ENCODE measurements at regions not wholly inside any gene's neighbourhood (a gene's known extent, or its start where the extent isn't known, plus 50 kb on each side); places are given as distances from the start of the nearest gene placed in this dataset.

DNA sequence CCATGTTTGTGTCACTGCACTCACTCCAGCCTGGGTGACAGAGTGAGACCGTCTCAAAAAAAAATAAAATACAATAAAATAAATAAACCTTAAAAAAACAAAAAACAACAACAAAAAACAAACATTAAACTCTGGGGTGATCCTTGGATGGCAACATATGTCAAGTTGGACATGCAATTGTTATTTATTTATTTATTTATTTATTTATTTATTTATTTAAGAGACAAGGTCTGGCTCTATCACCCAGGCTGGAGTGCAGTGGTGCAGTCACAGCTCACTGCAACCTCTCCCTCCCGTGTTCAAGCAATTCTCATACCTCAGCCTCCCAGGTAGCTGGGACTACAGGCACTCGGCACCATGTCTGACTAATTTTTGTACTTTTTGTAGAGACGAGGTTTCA is 275.5 kb downstream of the VPS13C start:
- H4K91ac ChIP-seq (ENCODE audit: insufficient read length, low read depth, low read length) = no peak overlapping the region
- no peak overlapping the region for H4K5ac ChIP-seq (ENCODE audit: insufficient read length, low read depth, low read length)
- H2BK15ac ChIP-seq (ENCODE audit: low read depth, low read length) = no peak overlapping the region
- H2BK20ac ChIP-seq (ENCODE audit: low read depth, low read length, poor library complexity, severe bottlenecking) = no peak overlapping the region
- no peak overlapping the region for H2BK5ac ChIP-seq (ENCODE audit: insufficient read length, low read length)
- no peak overlapping the region for H3K23ac ChIP-seq (ENCODE audit: insufficient read length, low read depth, low read length)
- Mint-ChIP-seq H3K9me3 (peaks cover 0 to under 1% of the 10 kb centered on the region in 2 experiments; a peak in 1 of 5 replicates), H3K4me1 (no peaks in the 10 kb centered on the region), H3K27me3 (ENCODE audit: low read depth) (no peaks in the 10 kb centered on the region), H3K4me3 (no peak overlapping the region), H3K27ac (no peak overlapping the region), H3K36me3 (ENCODE audit: insufficient read depth in 1 of 3, low read depth in 3 of 3) (no peaks in the 10 kb centered on the region)
- no peak overlapping the region for H4K8ac ChIP-seq (replicated peaks; ENCODE audit: insufficient read length, low read depth, low read length)
- no peak overlapping the region for H2AK5ac ChIP-seq (ENCODE audit: insufficient read length, low read length)
- no peak overlapping the region for H3K4ac ChIP-seq (ENCODE audit: low read depth, low read length)
- no peaks in the 10 kb centered on the region for H3K27me3 ChIP-seq (ENCODE audit: insufficient read depth, low read length)
- H3K4me1 ChIP-seq (ENCODE audit: insufficient read depth, low read length) = no peaks in the 10 kb centered on the region
- H3K4me2 ChIP-seq (ENCODE audit: insufficient read depth, insufficient read length, low read length) = no peak overlapping the region
- H3K79me1 ChIP-seq (ENCODE audit: insufficient read depth, low read depth, low read length, poor library complexity, severe bottlenecking) = no peaks in the 10 kb centered on the region
- H3T11ph ChIP-seq (ENCODE audit: low read length) = no peak overlapping the region
- H2AFZ ChIP-seq (ENCODE audit: low read length) = no peak overlapping the region
- H3K27ac ChIP-seq (ENCODE audit: insufficient read length, low read depth, low read length) = no peak overlapping the region
- H3K9me3 ChIP-seq (ENCODE audit: control insufficient read depth, low read depth, low read length) = no peaks in the 10 kb centered on the region
- H3K9ac ChIP-seq (ENCODE audit: extremely low read depth, insufficient read length, low read length) = no peak overlapping the region
- TF ChIP-seq, protein P1, sequence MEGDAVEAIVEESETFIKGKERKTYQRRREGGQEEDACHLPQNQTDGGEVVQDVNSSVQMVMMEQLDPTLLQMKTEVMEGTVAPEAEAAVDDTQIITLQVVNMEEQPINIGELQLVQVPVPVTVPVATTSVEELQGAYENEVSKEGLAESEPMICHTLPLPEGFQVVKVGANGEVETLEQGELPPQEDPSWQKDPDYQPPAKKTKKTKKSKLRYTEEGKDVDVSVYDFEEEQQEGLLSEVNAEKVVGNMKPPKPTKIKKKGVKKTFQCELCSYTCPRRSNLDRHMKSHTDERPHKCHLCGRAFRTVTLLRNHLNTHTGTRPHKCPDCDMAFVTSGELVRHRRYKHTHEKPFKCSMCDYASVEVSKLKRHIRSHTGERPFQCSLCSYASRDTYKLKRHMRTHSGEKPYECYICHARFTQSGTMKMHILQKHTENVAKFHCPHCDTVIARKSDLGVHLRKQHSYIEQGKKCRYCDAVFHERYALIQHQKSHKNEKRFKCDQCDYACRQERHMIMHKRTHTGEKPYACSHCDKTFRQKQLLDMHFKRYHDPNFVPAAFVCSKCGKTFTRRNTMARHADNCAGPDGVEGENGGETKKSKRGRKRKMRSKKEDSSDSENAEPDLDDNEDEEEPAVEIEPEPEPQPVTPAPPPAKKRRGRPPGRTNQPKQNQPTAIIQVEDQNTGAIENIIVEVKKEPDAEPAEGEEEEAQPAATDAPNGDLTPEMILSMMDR (conservative IDR thresholded peaks at IDR 0.05) = no peak
- no peak overlapping the region for H2BK120ac ChIP-seq (ENCODE audit: low read depth, low read length, poor library complexity, severe bottlenecking)
- H3K14ac ChIP-seq (ENCODE audit: insufficient read depth, low read length) = no peak overlapping the region
- WGBS (ENCODE audit: extremely low coverage, insufficient read length, low lambda C conversion rate) = no CpG with 5 or more reads among the region's 4 CpGs
- H3K79me2 ChIP-seq (ENCODE audit: insufficient read depth, low read length) = no peaks in the 10 kb centered on the region
- H3K23me2 ChIP-seq (ENCODE audit: insufficient read length, low read depth, low read length, poor library complexity, severe bottlenecking) = no peaks in the 10 kb centered on the region
- H3K18ac ChIP-seq (ENCODE audit: insufficient read length, low read depth, low read length) = no peak overlapping the region
- no peak overlapping the region for H3K56ac ChIP-seq (ENCODE audit: insufficient read length, low read depth, low read length)
- no peaks in the 10 kb centered on the region for H4K20me1 ChIP-seq (ENCODE audit: control insufficient read depth, insufficient read depth, insufficient read length)
- DNase-seq = no peak
- no peak overlapping the region for H2BK12ac ChIP-seq (ENCODE audit: insufficient read length, low read depth, low read length)
